ENCODE measurements at regions not wholly inside any gene's neighbourhood (a gene's known extent, or its start where the extent isn't known, plus 50 kb on each side); places are given as distances from the start of the nearest gene placed in this dataset.

DNA sequence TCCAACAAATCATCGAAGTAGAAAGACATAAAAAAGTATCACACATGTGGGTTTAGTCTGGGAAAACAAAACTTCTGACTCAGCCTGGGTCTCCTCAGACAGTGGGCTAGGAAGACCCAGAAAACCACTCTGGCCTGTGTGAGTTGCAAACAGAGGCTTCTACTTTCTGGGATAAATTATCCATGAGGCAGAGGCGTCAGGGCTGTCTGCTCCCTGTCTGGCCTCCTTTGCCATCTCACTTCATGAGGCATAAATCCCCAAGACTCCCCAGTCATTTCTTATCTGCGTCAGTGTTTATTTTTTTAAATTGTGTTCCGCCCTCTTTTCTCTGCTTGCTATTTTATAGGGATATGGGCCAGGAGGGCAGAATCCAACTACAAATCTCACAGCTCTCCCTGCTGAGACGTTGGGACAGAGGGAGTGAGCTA lies 80.6 kb upstream of the TRABD2B start:
- TF ChIP-seq POLR2AphosphoS5 (IDR thresholded peaks at IDR 0.05; ENCODE audit: insufficient read depth in 1 of 2, low read depth in 1 of 2) (no peak), POLR2A (IDR thresholded peaks at IDR 0.05) (no peak)
- TF ChIP-seq, protein P1, sequence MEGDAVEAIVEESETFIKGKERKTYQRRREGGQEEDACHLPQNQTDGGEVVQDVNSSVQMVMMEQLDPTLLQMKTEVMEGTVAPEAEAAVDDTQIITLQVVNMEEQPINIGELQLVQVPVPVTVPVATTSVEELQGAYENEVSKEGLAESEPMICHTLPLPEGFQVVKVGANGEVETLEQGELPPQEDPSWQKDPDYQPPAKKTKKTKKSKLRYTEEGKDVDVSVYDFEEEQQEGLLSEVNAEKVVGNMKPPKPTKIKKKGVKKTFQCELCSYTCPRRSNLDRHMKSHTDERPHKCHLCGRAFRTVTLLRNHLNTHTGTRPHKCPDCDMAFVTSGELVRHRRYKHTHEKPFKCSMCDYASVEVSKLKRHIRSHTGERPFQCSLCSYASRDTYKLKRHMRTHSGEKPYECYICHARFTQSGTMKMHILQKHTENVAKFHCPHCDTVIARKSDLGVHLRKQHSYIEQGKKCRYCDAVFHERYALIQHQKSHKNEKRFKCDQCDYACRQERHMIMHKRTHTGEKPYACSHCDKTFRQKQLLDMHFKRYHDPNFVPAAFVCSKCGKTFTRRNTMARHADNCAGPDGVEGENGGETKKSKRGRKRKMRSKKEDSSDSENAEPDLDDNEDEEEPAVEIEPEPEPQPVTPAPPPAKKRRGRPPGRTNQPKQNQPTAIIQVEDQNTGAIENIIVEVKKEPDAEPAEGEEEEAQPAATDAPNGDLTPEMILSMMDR (IDR thresholded peaks at IDR 0.05), result no peak
- Histone ChIP-seq H3K4me1 (peaks cover 22% of the 10 kb centered on the region), H3K36me3 (no peaks in the 10 kb centered on the region), H3K9me3 (no peaks in the 10 kb centered on the region), H3K27ac (no peak overlapping the region), H3K4me3 (no peak overlapping the region), H3K27me3 (no peaks in the 10 kb centered on the region)
- DNase-seq (ENCODE audit: extremely low spot score in 2 of 2), result no peak
- intact Hi-C loops (cut with DNase I), result no loop called here

DNA sequence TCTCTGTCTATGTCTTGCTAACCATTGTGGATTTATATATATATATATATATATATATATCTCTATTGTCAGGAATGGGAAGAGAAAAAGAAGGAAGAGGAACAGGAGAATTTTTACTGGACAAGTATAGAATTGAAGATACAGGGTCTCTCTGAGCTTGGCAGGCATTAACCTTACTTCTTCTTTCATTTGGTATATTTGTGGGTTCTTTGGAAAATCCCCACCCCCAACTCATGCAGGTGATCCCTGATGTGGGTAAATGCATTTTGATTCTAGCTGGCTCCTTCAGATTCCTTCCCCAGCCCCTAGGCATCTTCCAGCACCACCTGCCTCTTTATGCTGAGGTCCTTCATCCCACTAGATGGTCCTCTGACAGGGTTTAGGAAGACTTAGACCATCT lies 78.8 kb upstream of the TRABD2B start:
- intact Hi-C loops (cut with DNase I), result no loop called here
- Histone ChIP-seq H3K4me1 (peaks cover 18% of the 10 kb centered on the region), H3K27ac (no peak overlapping the region), H3K36me3 (no peaks in the 10 kb centered on the region), H3K9me3 (no peaks in the 10 kb centered on the region), H3K4me3 (no peak overlapping the region), H3K27me3 (no peaks in the 10 kb centered on the region)
- DNase-seq (ENCODE audit: extremely low spot score in 2 of 2), result no peak
- TF ChIP-seq, protein P1 (IDR thresholded peaks at IDR 0.05), result no peak
- no peak for TF ChIP-seq POLR2AphosphoS5 (IDR thresholded peaks at IDR 0.05; ENCODE audit: insufficient read depth in 1 of 2, low read depth in 1 of 2)
- no peak for TF ChIP-seq POLR2A (IDR thresholded peaks at IDR 0.05)

DNA sequence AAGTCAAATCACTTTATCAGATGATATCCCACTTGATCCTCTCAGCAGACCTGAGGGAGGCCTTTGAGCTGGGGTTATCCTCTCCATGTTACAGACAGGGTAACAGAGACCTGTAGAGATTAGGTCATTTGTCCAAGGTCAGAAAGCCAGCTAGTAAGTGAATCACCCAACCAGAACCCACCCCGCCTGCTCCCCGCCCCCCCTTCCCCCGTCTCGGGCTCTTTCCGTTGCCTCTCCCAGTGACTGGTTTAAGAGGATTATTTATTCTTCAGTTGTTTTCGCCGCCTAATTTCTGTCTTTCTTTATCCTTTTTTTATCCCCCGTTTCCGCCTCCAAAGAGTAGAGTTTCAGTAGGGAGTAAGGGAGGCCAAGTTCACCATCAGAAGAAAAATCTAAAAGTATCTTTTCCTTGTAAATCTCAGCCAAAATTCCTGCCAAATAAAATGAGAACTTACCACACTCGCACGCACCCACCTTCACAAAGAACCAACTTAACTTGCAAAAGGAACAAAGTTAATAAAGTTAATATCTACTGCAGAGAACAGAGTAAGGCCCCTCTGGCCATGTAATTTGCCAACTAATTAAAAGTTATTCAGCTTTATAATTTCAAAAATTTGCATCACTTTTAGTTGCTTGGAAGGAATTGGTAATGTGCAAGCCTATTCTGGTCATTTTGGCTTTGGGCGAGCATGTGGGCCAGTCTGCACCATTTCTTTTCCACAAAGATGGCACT lies 76.8 kb upstream of the TRABD2B start:
- no peaks in the 10 kb centered on the region for H3K27me3 ChIP-seq
- H3K27ac ChIP-seq, result no peak overlapping the region
- intact Hi-C loops (cut with DNase I), result no loop called here
- H3K36me3 ChIP-seq, result no peaks in the 10 kb centered on the region
- H3K4me3 ChIP-seq, result no peak overlapping the region
- H3K9me3 ChIP-seq, result no peaks in the 10 kb centered on the region
- peaks cover 3% of the 10 kb centered on the region for H3K4me1 ChIP-seq
- DNase-seq (ENCODE audit: extremely low spot score in 2 of 2), result no peak
- TF ChIP-seq POLR2A (IDR thresholded peaks at IDR 0.05) (no peak), POLR2AphosphoS5 (IDR thresholded peaks at IDR 0.05; ENCODE audit: insufficient read depth in 1 of 2, low read depth in 1 of 2) (no peak)
- TF ChIP-seq, protein P1 (IDR thresholded peaks at IDR 0.05), result no peak

DNA sequence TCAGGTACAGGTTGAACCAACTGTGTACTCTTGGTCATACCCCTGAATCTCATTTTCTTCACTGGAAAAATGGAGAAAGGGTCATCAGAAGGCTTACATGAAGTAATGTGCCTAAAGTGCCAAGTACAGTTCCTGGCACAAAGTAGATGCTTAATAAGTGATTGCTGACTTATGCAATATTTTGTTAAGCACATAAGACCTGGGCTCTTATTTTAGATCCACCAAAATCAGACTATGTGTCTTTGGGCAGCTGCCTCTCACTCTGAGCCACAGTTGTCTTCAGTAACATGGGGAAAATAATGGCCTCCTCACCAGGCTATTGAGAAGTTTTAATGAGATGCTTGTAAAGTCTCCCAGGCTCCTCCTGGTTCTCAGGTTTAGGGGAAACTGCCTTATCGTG lies 74.3 kb upstream of the TRABD2B start:
- Histone ChIP-seq H3K36me3 (no peaks in the 10 kb centered on the region), H3K27ac (no peak overlapping the region), H3K4me1 (peaks cover 3% of the 10 kb centered on the region), H3K27me3 (no peaks in the 10 kb centered on the region), H3K4me3 (no peak overlapping the region), H3K9me3 (no peaks in the 10 kb centered on the region)
- no peak for DNase-seq (ENCODE audit: extremely low spot score in 2 of 2)
- TF ChIP-seq POLR2AphosphoS5 (IDR thresholded peaks at IDR 0.05; ENCODE audit: insufficient read depth in 1 of 2, low read depth in 1 of 2), result no peak
- TF ChIP-seq, protein P1 (IDR thresholded peaks at IDR 0.05), result no peak
- TF ChIP-seq POLR2A (IDR thresholded peaks at IDR 0.05), result no peak
- intact Hi-C loops (cut with DNase I), result no loop called here

- intact Hi-C loops (cut with DNase I), result no loop called here
- H3K9me3 ChIP-seq, result no peaks in the 10 kb centered on the region
- no peak for DNase-seq (ENCODE audit: extremely low spot score in 2 of 2)
- no peaks in the 10 kb centered on the region for H3K27me3 ChIP-seq
- H3K4me1 ChIP-seq, result peaks cover 3% of the 10 kb centered on the region
- no peak overlapping the region for H3K4me3 ChIP-seq
- TF ChIP-seq, protein P1 (IDR thresholded peaks at IDR 0.05), result no peak
- TF ChIP-seq POLR2A (IDR thresholded peaks at IDR 0.05) (no peak), POLR2AphosphoS5 (IDR thresholded peaks at IDR 0.05; ENCODE audit: insufficient read depth in 1 of 2, low read depth in 1 of 2) (no peak)
- H3K27ac ChIP-seq, result no peak overlapping the region
- no peaks in the 10 kb centered on the region for H3K36me3 ChIP-seq
Observed at GRCh38 chr1:48070396-48070750, 73.2 kb upstream of the TRABD2B start.

Data from vagina (tissue), 2 donors.